ENCODE measurements at regions not wholly inside any gene's neighbourhood (a gene's known extent, or its start where the extent isn't known, plus 50 kb on each side); places are given as distances from the start of the nearest gene placed in this dataset.
A peak's percentile ranks its signal among the peaks of the same experiment; 100 is the strongest.

DNA sequence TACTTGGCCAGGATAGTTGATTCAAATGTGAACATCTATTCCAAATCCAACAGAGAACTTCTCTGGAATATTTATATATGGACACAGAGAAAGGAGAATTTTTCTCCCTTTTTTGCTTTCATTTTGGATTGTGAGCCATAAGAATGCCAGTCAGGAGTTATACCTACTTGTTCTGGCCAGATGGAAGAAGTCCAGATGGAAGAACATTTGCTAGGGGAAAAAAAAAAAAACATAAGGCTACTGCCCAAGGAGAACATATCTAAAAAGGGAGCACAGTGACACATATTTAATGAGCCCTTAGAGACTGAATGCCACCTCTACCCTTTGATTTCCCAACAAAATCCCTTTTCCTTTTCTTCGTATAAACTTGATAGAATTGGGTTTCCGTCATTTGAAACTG, 61.7 kb upstream of the PPP2R2B start:
- no peak for DNase-seq (ENCODE audit: low read depth)

DNA sequence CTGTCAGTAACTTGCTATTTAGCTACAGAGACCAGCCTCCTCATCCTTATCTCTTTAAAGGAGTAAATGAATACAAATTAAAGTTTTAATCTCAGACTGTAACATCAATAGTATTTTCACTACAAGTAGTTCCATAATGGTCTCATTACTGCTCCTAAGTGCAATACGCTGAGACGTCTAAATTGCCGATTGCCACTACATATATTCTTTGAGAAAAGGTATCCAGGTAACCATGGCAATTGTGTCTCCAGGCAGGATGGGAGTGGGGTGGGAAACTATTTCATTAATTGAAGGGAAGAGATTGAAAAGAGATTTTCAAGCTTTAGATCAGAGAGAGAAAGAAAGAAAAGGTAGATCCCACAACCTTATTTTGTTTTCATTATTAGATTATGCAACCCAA, 65.5 kb upstream of the PPP2R2B start:
- DNase-seq (ENCODE audit: low read depth) = no peak

DNA sequence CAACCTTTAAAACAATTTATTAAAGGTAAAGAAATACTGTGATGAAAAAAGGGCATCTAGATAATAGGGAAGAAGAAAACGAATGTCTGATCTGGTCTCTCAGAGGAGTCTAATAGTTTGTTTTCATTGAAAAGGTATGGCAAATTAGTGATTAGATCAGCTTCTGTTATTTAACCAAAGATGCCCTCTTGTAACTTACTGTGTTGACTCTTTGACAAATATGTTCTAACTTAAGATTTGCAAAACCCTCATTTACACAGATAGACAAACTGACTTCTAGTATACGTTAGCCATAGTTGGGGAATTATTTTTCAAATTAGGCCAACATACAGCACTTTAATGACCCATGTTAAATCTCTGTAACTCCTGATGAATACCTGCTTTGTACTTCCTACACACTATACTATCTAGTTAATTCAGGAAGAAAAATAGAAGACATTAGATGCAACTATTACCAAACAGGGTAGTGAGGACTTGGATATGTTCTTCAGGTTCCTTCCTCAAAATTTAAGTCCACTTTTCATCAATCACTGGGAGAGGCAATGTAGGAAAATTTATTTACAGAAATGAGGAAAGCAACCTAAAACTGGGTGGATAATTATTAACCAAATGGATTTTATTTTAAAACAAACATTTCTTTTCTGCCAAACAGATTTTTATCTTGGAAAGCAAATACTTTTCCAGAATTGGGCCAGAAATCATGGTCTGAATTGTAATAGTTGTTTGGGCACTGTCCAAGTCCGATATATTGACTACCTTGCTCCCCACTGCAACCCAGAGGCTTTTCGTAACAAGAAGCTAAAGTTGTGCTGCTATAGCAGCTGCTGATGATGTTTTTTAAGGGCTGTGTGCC, 66.4 kb upstream of the PPP2R2B start:
- no peak for DNase-seq (ENCODE audit: low read depth)

DNA sequence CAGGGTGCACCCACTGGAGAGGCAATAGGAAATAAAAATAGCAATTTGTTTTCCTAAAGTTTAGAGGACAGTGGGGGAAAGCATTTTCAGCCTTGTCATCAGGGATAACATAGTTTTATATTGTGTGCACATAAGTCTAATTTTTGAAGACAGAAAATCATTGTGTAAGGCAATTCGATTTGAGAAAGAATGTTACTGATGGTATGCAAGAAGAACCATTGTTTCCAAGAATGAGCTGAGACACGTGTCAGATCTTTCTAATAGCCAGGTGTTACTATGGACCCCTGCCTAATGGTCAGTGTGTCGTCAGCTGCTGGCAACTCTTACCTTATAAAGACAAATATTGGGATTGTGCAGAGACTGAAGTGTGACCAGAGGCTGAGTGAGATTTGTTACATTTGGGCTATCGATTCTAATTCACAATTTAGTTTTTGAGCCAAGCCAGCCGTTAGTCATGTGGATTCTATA, 67.1 kb upstream of the PPP2R2B start:
- no peak for DNase-seq (ENCODE audit: low read depth)

DNA sequence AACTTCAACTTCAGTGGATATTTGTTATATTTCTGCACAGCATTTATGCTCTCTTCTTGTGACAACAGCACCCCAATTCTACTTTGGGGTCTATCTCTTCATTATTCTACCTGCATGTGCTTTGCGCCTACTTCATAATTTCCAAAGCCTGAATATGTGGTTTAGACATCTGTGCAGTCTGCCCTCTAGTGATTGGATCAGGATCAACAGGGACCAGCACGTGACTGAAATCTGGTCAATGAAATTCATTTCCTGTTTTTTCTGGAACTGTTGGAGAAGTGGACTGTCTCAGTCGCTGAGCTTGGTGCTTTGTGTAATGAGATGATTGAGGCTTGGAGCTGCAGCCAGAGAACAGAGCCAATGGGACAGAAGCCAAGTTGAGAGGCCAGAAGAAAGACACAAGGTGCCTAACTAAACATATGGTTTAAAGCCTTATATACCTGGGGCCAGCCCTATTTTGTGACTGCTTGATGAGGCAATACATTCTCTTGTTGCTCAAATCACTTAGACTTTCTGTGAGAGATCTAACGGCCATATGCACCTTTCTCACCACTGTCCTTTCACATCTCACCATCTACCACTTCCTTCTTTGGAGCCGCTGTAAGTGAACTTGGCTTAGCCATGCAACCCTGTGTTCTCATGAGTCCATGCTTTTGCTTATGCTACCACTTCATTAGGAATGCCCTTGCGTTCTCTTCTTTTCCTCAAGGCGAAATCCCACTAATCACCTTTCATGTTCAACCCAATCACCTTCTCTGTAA, 68.8 kb upstream of the PPP2R2B start:
- DNase-seq (ENCODE audit: low read depth) = no peak

DNA sequence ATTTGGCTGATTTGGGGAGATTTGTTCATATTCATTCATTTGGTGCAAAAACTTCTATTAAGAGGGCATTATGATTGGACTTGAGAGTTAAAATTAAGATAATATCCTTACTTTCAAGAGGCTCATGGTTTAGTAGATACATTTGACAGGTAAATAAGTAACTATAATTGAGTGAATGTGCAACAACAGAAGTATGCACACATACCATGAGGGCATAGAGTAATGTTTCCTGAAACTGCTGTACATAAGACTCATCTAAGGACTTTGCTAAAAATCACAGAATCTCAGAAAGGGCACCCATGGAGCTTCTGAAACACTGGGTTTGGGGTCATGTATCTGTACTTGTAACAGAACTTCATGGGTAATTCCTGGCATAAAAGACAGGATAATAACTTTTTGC, 70.1 kb upstream of the PPP2R2B start:
- no peak for DNase-seq (ENCODE audit: low read depth)

DNA sequence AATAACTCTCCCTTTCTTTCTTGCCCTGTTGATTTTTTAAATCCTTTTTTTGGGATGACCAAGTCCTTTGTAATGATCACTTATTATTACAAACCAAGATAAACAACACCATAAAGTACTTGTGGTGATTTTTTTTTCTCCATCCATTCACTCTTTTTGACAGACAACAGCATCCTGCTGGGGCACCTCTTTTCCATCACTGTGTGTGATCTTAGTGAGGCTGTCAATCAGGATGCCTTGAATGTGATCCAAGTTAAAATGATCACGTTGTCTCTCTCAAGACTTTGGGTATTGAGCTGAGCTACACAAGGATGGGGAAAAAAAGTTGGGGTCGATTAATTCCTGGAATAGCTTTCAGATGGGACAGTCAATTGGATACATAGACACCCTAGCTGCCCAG, 73.6 kb upstream of the PPP2R2B start:
- DNase-seq (ENCODE audit: low read depth) = no peak

DNA sequence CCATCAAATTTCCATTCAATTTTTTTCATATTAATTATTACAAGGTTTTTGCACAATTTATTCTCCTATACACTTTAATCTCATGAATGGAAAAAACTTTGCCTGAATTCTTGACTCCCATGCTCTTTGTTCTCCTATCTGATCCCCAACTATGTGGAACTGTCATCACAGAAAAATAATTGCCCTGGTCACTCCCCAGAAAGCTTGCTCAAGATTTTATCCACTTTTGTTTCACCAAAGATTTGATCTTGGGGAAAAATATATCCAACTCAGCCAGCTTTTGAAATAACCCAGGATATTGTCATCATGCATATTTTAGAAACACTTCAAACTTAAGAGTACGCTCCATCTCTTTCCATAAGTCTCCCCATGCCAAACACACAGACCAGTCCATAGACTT, 77.7 kb upstream of the PPP2R2B start:
- no peak for DNase-seq (ENCODE audit: low read depth)

DNA sequence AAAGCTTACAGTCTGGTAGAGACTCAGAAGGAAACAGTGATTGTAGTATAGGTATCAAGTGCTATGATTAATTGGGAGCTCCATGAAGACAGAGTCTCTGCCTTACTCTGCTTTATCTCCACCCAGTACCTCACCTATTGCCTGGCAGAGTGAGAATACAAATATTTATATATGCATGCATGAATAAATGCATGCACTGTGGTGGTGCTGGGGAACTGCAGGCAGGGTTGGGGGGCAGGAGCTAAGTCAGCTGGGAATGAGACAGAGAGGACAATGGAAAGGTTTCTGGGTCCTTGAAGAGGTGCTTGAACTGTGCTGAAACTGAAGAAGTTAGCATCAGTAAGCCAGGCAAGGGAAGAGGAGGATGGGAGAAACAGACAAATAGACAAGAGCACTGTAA, 80.8 kb upstream of the PPP2R2B start:
- no peak for DNase-seq (ENCODE audit: low read depth)

DNA sequence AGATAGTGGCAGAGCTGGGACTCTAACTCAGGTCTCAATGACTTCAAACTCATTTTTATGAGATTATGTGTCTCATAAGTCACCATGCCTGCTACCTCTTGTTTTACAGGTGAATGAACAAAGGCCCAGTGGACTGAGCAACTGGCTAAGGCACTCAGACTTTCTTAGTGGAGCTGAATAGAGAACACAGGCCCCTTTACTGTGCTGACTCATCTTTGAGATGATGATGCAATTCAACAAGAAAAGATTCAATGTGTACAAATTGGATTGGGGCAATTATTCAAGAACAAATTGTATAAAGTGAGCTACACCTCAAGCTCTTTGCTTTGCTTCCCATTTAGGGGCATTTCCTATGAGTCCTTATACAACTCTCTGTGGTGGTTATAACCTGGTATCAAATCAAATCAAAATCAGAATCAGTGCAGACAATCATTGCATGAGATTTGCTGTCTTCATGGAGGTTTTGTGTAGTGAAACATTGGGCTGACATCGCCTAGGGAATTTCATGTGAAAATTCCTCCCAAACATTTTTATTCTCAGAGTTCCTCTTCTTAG, 84.3 kb upstream of the PPP2R2B start:
- DNase-seq (ENCODE audit: low read depth) = no peak

DNA sequence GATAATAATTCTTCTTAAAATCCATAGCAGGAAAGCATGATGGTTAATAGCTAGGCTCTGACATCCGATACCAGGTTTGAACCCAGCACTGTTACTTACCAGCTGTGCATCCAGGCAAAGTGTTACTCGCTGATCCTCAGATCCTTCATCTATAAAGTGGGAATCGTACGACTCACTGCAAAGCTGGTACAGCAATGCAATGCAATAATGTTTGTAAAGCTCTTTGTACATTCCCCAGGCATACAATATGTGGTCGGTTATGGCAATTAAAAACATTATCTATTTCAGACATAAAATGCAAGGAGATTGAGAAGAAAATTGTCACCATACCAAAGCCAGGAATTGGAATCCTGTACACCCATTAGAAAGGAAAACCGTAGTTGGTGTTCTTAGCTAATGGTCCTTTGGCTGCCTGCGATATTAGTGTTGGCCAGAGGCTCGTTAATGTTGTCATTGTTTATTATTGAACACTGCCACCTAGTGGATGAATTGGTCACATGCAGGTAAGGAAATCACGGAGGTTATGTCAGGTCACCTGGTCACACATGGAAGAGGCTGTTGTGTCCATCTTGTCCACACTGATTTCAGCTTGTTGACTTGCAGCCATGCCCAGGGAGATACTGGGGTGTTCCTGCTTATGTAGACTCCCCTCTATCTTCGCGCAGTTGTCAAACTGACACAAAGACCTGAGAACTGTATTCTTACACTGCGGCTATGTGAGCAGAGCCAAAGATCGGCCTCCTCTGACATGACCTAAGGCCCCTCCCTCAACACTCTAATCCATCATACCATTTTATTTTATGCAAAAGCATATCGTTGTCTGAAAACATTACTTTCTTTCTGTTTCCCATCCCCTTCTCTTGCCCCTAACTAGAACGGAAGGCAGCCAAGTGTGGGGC, 87.5 kb upstream of the PPP2R2B start:
- DNase-seq (ENCODE audit: low read depth) = peak; percentile 47

DNA sequence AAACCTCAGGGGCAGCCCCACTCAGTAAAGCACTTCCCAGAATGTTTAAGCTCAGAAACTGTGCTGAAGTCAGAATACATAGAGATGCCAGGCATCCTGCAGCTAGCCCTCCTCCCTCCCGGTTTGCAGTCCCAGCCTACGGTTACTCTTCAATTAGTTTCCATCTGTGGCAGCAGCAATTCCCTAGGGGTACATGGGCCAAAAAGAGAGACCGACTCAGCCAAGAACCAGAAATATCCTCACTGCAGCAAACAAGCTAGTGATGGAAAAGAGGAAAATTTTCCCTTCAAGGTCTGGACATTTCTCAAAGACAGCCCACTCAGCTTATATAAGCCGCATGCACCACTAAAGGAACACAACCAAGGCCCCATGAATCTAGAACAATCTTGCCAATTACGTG, 89.1 kb upstream of the PPP2R2B start:
- DNase-seq (ENCODE audit: low read depth) = no peak

DNA sequence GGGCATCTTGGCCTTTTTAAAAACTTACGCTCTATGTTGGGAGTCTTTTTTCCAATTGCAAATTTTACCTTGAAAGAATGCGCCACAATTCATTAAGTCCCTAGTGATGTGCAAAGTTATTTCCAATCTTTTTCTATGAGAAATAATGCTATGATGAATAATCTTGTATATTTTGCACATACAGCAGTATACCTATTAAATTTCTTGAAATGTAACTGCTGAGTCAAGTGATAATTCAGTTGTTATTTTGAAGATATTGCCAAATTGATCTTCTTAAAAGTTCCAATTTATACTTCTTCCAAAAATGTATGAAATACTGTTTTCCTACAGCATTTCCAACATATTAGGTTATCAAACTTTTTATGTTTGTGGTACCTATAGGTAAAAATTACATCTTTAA, 92.8 kb upstream of the PPP2R2B start:
- DNase-seq (ENCODE audit: low read depth) = no peak

DNA sequence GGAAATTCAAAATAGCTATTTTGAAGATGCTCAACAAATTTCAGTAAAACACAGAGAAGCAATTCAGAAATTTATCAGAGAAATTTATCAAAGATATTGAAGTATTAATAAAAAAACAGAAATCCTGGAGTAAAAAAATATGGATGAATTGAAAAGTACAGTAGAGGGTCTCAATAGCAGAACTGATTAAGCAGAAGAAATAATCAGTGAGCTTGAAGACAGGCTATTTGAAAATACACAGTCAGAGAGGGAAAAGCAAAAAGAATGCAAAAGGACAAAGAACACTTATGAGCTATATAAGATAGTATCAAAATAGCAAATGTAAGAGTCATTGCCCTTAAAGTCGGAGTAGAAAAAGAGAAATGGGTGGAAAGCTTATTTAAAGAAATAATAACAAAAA, 107.9 kb upstream of the PPP2R2B start:
- no peak for DNase-seq (ENCODE audit: low read depth)

DNA sequence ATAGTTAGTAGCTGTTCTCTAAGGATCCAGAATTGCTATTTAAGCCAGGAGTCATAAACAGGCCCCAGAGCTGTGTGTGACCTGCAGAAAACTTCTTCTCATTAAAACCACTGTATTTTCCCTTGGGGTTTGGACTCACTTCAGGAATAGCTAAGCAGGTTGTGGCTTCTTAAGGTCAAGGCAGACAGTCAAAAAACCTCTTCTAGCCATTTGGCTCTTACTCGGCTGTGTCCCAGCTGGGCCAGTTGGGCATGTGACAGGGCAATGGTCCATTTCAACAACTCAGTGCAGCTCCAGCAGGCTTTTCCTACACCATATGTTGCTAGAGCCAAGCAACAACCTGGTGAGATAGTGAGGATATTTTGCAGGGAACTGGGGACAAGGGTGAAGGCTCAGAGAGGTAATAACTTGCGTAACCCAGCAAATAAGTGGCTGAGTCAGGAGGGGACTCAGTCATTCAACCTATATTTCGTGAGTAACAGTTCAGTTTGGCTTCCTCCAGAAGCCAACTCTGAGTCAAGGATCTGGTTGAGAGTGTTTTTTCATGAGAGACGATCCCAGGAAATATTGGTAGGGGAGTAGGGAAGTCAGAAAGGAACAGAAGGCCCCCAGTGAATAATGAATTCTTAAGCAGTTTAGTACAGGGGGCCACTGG, 115.4 kb upstream of the PPP2R2B start:
- no peak for DNase-seq (ENCODE audit: low read depth)

DNA sequence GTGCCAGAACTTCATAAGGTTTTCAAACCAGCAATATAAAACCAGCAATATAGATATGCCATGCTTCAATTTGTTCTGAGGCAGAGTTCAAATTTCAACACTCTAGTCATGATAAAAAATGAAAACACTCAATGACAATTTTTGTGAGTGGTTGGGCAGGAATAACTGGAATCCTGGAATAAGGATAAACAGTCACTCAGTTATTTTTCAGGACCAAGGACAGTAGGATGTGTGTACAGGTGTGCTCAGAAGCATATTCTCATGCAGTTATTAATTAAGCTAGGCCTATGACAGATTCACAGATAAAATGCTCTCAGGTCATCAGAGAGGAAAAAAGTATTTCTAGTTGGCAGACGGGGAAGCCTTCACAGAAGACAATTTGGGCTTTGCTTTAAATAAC, 117.3 kb upstream of the PPP2R2B start:
- no peak for DNase-seq (ENCODE audit: low read depth)

DNA sequence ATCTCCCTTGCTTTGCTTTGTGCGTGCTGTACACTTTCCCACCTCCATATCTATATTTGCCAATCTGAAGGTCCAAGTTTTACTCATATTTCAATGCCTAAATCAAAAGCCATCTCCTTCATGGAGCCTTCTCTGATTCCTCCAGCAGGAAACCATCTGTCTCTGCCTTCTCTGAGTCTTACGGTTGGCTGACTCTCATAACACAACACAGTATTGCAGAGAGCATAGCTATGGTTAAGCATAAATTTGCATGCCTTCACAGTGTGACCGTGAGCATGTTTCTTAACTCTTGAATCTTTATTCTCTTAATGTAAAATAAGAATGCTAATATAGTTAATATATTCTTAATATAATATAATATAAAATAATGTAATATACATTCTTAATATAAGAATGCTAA, 136.8 kb upstream of the PPP2R2B start:
- DNase-seq (ENCODE audit: low read depth) = no peak

DNA sequence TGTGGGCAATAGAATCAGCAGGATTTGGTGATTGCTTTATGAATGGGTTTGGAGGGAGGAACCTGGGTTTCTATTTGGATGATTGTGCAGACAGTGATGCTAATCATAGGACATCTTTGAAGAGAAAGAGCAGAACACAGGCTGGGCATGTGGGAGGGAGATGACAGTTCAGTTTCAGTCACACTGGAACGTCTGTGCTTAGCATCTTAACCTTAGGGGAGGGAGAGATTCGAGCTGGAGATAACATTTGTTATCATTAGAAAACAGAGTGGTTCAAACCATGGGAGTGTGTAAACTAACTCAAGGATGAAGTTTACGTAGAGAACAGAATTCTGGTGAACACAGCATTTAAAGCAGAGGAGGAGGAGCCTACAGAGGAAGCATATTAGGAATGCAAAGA, 138.6 kb upstream of the PPP2R2B start:
- no peak for DNase-seq (ENCODE audit: low read depth)

DNA sequence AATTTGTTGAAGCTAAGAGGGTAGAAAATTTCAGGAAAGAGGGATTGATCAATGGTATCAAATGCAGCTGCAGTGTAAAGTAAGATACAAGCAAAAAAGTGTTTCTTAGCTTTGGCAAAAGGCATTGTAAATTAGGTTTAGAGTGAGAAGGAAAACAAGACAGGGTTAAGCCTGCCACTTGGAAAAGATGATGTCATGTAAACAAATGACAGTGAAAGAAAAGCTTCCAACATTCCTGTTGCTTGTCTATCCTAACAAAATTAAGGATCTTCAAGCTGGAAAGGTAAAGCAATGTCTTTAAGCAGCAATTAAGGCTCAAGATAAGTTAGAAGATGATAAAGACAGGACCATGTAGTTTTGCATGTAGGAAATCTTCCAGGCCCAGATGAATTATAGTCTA, 139.1 kb upstream of the PPP2R2B start:
- DNase-seq (ENCODE audit: low read depth) = no peak

DNA sequence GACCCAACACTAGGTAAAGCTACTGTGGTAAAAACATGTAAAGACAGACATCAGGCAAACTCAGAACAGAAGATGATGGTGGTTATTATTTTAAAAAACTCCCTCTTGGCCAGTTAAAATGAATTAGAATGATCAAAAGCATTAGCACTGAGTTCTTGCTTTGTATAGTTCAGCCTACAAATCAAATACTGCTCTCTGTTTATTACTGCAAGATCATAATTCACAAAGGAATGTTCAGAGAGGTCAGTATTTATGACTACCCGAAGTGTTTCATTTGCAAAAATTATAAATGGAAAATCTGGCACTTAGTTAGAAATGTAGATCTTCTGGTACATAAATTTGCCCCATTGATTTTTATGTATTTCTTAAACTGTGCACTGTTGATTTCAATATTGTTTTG, 140.3 kb upstream of the PPP2R2B start:
- no peak for DNase-seq (ENCODE audit: low read depth)

DNA sequence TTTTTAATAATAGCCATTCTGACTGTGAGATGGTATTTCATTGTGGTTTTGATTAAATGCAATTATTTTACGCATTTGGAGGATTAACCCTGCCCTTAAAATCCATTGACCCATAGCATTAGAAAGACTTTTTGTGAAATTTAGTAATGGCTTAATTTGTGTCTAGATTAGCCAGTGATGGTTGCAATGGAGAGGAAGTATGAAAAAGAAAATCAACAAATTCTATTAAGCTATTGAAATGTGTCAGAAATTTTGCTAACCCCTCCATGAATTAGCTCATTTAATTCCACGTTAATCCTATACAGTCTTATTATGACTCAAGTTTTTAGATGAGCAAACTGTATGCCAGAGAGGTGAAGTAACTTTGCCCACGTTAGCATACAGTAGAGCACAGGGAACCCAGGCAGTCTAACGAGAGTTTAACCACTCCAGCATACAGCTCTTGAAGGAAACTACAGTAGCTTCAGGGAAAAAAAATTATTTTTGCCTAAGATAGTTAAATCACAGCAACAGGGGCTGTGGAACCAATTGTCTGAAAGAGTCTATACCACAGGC, 158.2 kb upstream of the PPP2R2B start:
- no peak for DNase-seq (ENCODE audit: low read depth)
